KMS-11 (cell line): ENCODE measurements at regions not wholly inside any gene's neighbourhood (a gene's known extent, or its start where the extent isn't known, plus 50 kb on each side); places are given as distances from the start of the nearest gene placed in this dataset.

Source experiments
- H2AFZ ChIP-seq: fragments of 200-600 bp; sonication (generic); 2 replicates; pipeline ENCODE4 v1.6.1; 2016; ENCODE audit warnings: antibody characterized with exemption, mixed run types, low read depth
- H3K27ac ChIP-seq: fragments of 200-600 bp; sonication (generic); 2 replicates; pipeline ENCODE4 v1.6.1; 2016; ENCODE audit warnings: mild to moderate bottlenecking, mixed run types
- H3K27me3 ChIP-seq: fragments of 200-600 bp; sonication (generic); 2 replicates; pipeline ENCODE4 v1.6.1; 2017; ENCODE audit warnings: mild to moderate bottlenecking, low read depth, mixed run types, moderate library complexity; ENCODE audit not compliant: insufficient read depth
- H3K36me3 ChIP-seq: fragments of 200-600 bp; sonication (generic); 2 replicates; pipeline ENCODE4 v1.6.1; 2017; ENCODE audit warnings: mild to moderate bottlenecking, mixed run types; ENCODE audit not compliant: insufficient read depth
- H3K4me1 ChIP-seq: fragments of 200-600 bp; sonication (generic); 2 replicates; pipeline ENCODE4 v1.6.1; 2016; ENCODE audit warnings: mild to moderate bottlenecking, low read depth, mixed run types; ENCODE audit not compliant: poor library complexity, severe bottlenecking
- H3K4me2 ChIP-seq: fragments of 200-600 bp; sonication (generic); 2 replicates; pipeline ENCODE4 v1.7.0; 2016; ENCODE audit warnings: mild to moderate bottlenecking, mixed run types
- H3K4me3 ChIP-seq: fragments of 200-600 bp; sonication (generic); IDR thresholded peaks from 2 replicates; pipeline ENCODE4 v1.6.1; 2017; ENCODE audit warnings: low read depth, low read length, mixed read lengths; ENCODE audit not compliant: insufficient read depth
- H3K79me2 ChIP-seq: fragments of 200-600 bp; sonication (generic); 2 replicates; pipeline ENCODE4 v1.6.1; 2016; ENCODE audit warnings: low read depth, mixed run types; ENCODE audit not compliant: insufficient read depth
- H3K9ac ChIP-seq: fragments of 200-600 bp; sonication (generic); 2 replicates; pipeline ENCODE4 v1.6.1; 2016; ENCODE audit warnings: mild to moderate bottlenecking, mixed run types
- H4K20me1 ChIP-seq: fragments of 200-600 bp; sonication (generic); 2 replicates; pipeline ENCODE4 v1.6.1; 2016; ENCODE audit warnings: mild to moderate bottlenecking, mixed run types; ENCODE audit not compliant: insufficient read depth
- CTCF ChIP-seq: fragments of 200-600 bp; sonication (generic); conservative IDR thresholded peaks from 2 replicates; pipeline ENCODE4 v1.6.1; 2017; ENCODE audit warnings: low read depth, mild to moderate bottlenecking, antibody characterized with exemption, low read length, moderate library complexity, mixed read lengths

DNA sequence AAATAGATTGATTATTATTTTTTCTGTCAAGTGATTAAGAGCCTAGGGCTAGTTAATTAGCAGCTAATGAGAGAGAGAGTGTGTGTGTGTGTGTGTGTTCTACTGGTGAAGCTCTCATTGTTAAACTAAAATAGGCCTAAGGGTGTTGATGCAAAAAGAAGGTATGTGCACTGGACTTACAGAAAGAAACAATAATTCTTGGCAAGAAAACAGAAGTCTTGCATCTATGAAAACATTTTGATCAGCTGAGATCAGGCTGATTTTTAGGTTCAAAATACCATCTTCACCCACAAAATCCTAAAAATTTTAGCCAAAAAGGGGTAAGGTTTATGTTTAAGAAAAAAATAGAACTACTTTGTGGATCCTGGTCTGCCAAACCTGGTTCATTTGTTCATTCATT, 106.5 kb downstream of the POSTN start:
- H3K79me2 ChIP-seq: no peaks in the 10 kb centered on the region
- H3K36me3 ChIP-seq: no peaks in the 10 kb centered on the region
- no peaks in the 10 kb centered on the region for H3K27me3 ChIP-seq
- no peaks in the 10 kb centered on the region for H4K20me1 ChIP-seq
- no peak overlapping the region for H3K27ac ChIP-seq
- H3K4me1 ChIP-seq: peaks cover 27% of the 10 kb centered on the region
- no peak overlapping the region for H3K9ac ChIP-seq
- H2AFZ ChIP-seq: no peak overlapping the region
- no peak for TF ChIP-seq CTCF
- peak overlapping the region; percentile 47 for H3K4me2 ChIP-seq
- H3K4me3 ChIP-seq: no peak overlapping the region

- H3K4me1 ChIP-seq: peaks cover 27% of the 10 kb centered on the region
- no peaks in the 10 kb centered on the region for H3K27me3 ChIP-seq
- H3K4me2 ChIP-seq: peak overlapping the region; percentile 47
- H3K27ac ChIP-seq: no peak overlapping the region; the same call in 1 of the 2 replicates
- TF ChIP-seq CTCF: no peak
- H3K4me3 ChIP-seq: no peak overlapping the region
- H3K79me2 ChIP-seq: no peaks in the 10 kb centered on the region
- no peaks in the 10 kb centered on the region for H3K36me3 ChIP-seq
- no peak overlapping the region for H3K9ac ChIP-seq
- no peak overlapping the region for H2AFZ ChIP-seq
- no peaks in the 10 kb centered on the region for H4K20me1 ChIP-seq
Observed at GRCh38 chr13:37491661-37492060, 106.9 kb downstream of the POSTN start.

- Histone ChIP-seq H3K79me2 (no peaks in the 10 kb centered on the region), H3K27me3 (no peaks in the 10 kb centered on the region), H2AFZ (no peak overlapping the region), H4K20me1 (no peaks in the 10 kb centered on the region), H3K4me1 (peaks cover 27% of the 10 kb centered on the region), H3K9ac (no peak overlapping the region), H3K36me3 (no peaks in the 10 kb centered on the region), H3K27ac (no peak overlapping the region), H3K4me3 (no peak overlapping the region), H3K4me2 (no peak overlapping the region)
- no peak for TF ChIP-seq CTCF
Observed at GRCh38 chr13:37490176-37490779, 108.3 kb downstream of the POSTN start.

GRCh38 chr13:37488726-37489125, 109.8 kb downstream of the POSTN start:
- Histone ChIP-seq H3K9ac (no peak overlapping the region), H3K4me3 (no peak overlapping the region), H4K20me1 (no peaks in the 10 kb centered on the region), H3K36me3 (no peaks in the 10 kb centered on the region), H3K4me1 (peaks cover 27% of the 10 kb centered on the region), H3K27ac (no peak overlapping the region), H3K27me3 (no peaks in the 10 kb centered on the region), H3K4me2 (no peak overlapping the region), H3K79me2 (no peaks in the 10 kb centered on the region), H2AFZ (no peak overlapping the region)
- no peak for TF ChIP-seq CTCF
